Ishikawa (cell line): ENCODE measurements at regions not wholly inside any gene's neighbourhood (a gene's known extent, or its start where the extent isn't known, plus 50 kb on each side); places are given as distances from the start of the nearest gene placed in this dataset.

ENCODE experiments used
- CEBPB ChIP-seq: IDR thresholded peaks from 2 replicates; pipeline ENCODE4 v1.6.1; 2012
- CREB1 ChIP-seq: IDR thresholded peaks from 2 replicates; pipeline ENCODE4 v1.6.1; 2012; ENCODE audit warnings: low read depth
- EGR1 ChIP-seq: IDR thresholded peaks from 2 replicates; pipeline ENCODE4 v1.6.1; 2012
- EP300 ChIP-seq: IDR thresholded peaks from 2 replicates; pipeline ENCODE4 v1.6.1; 2012; ENCODE audit warnings: borderline replicate concordance
- FOXM1 ChIP-seq: IDR thresholded peaks from 2 replicates; pipeline ENCODE4 v1.6.1; 2012; ENCODE audit warnings: low read depth, borderline replicate concordance
- RAD21 ChIP-seq: IDR thresholded peaks from 2 replicates; pipeline ENCODE4 v1.6.1; 2012; ENCODE audit warnings: low read depth
- TAF1 ChIP-seq: IDR thresholded peaks from 2 replicates; pipeline ENCODE4 v1.6.1; 2012; ENCODE audit warnings: low read depth, mild to moderate bottlenecking
- TCF12 ChIP-seq: IDR thresholded peaks from 2 replicates; pipeline ENCODE4 v1.6.1; 2012; ENCODE audit warnings: low read depth
- YY1 ChIP-seq: IDR thresholded peaks from 2 replicates; pipeline ENCODE4 v1.6.1; 2012; ENCODE audit warnings: low read depth
- ZBTB7A ChIP-seq: IDR thresholded peaks from 2 replicates; pipeline ENCODE4 v1.6.1; 2012; ENCODE audit warnings: low read depth
- TF ChIP-seq, protein P1 (sequence below): IDR thresholded peaks from 2 replicates; pipeline ENCODE4 v1.6.1; 2012; ENCODE audit warnings: low read depth, mild to moderate bottlenecking

DNA sequence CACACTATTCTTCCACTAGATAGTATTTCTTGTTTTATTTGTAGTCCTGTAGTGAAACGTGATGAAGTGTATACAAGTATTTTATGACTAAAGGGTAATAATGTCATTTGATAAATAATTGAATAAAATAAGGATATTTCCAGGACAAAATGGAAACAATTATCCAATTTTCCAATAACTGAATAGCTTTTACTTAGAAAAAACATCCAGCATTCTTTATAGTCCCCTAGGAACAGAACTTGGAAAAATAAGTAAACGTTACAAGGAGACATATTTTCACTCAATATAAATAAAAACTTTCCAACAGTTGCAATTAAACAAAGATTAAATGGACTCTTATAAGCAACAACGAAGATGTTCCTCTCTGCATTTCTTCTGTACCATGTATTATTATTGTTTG lies 566.0 kb downstream of the TMA16 start:
- TF ChIP-seq ZBTB7A (no peak), TAF1 (no peak), EP300 (no peak), RAD21 (no peak), TCF12 (no peak), CREB1 (no peak), FOXM1 (no peak), YY1 (no peak), CEBPB (no peak), EGR1 (no peak)
- TF ChIP-seq, protein P1, sequence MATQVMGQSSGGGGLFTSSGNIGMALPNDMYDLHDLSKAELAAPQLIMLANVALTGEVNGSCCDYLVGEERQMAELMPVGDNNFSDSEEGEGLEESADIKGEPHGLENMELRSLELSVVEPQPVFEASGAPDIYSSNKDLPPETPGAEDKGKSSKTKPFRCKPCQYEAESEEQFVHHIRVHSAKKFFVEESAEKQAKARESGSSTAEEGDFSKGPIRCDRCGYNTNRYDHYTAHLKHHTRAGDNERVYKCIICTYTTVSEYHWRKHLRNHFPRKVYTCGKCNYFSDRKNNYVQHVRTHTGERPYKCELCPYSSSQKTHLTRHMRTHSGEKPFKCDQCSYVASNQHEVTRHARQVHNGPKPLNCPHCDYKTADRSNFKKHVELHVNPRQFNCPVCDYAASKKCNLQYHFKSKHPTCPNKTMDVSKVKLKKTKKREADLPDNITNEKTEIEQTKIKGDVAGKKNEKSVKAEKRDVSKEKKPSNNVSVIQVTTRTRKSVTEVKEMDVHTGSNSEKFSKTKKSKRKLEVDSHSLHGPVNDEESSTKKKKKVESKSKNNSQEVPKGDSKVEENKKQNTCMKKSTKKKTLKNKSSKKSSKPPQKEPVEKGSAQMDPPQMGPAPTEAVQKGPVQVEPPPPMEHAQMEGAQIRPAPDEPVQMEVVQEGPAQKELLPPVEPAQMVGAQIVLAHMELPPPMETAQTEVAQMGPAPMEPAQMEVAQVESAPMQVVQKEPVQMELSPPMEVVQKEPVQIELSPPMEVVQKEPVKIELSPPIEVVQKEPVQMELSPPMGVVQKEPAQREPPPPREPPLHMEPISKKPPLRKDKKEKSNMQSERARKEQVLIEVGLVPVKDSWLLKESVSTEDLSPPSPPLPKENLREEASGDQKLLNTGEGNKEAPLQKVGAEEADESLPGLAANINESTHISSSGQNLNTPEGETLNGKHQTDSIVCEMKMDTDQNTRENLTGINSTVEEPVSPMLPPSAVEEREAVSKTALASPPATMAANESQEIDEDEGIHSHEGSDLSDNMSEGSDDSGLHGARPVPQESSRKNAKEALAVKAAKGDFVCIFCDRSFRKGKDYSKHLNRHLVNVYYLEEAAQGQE, result no peak
